ENCODE measurements at regions not wholly inside any gene's neighbourhood (a gene's known extent, or its start where the extent isn't known, plus 50 kb on each side); places are given as distances from the start of the nearest gene placed in this dataset.

GRCh38 chr11:127632546-127632945, 632.0 kb upstream of the KIRREL3 start:
- H3K9me3 Mint-ChIP-seq: no peaks in the 10 kb centered on the region
- Histone ChIP-seq H3K36me3 (ENCODE audit: control insufficient read depth, insufficient read depth, low read length) (no peaks in the 10 kb centered on the region), H3K4me1 (ENCODE audit: control insufficient read depth, insufficient read depth, low read length) (peaks cover 2% of the 10 kb centered on the region), H3K4me3 (ENCODE audit: low read length) (no peak overlapping the region), H3K27ac (ENCODE audit: low read depth, low read length) (no peak overlapping the region), H3K9me3 (ENCODE audit: control insufficient read depth, low read length) (no peaks in the 10 kb centered on the region), H3K9ac (ENCODE audit: extremely low read depth, low read length, poor library complexity, severe bottlenecking) (no peak overlapping the region), H3K27me3 (ENCODE audit: control insufficient read depth, insufficient read depth, low read length, poor library complexity, severe bottlenecking) (no peaks in the 10 kb centered on the region)
- no peak for DNase-seq
- H3K4me3 Mint-ChIP-seq: no peak overlapping the region
- 80 to 82% methylated on average over 4 of the region's 4 CpGs for WGBS, 2 experiments (ENCODE audit: insufficient coverage in 1 of 2, insufficient read length in 1 of 2)
- H3K27ac Mint-ChIP-seq: peak overlapping the region; percentile 29
- TF ChIP-seq CTCF (conservative IDR thresholded peaks at IDR 0.05): no peak
- no peaks in the 10 kb centered on the region for H3K27me3 Mint-ChIP-seq (ENCODE audit: insufficient read depth)
- peaks cover 16% of the 10 kb centered on the region for H3K4me1 Mint-ChIP-seq
- H3K36me3 Mint-ChIP-seq (ENCODE audit: low read depth): no peaks in the 10 kb centered on the region

DNA sequence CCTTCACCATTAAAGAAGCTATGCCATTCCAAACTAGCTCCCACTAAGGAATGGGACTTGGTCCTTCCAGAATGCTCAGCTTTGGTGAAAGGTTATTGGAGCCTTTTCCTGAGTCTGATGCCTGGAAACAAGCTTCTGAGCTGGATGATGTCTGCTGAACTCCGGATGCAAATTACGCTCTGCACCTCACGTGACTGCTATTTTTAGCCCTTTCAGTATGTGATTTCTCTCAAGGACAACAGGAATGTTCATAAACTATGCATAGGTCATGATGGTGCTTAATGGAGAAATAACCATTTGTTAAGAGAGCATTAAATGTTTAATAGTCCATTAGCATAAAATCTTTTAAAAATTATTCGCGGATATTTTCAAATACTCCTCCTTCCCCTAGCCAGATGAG, 631.4 kb upstream of the KIRREL3 start:
- no peaks in the 10 kb centered on the region for H3K36me3 ChIP-seq (ENCODE audit: control insufficient read depth, insufficient read depth, low read length)
- H3K4me3 ChIP-seq (ENCODE audit: low read length): no peak overlapping the region
- no peak for TF ChIP-seq CTCF (conservative IDR thresholded peaks at IDR 0.05)
- H3K4me1 ChIP-seq (ENCODE audit: control insufficient read depth, insufficient read depth, low read length): peaks cover 2% of the 10 kb centered on the region
- DNase-seq: no peak
- H3K27ac ChIP-seq (ENCODE audit: low read depth, low read length): no peak overlapping the region
- 90 to 96% methylated on average over 3 to 5 of the region's 5 CpGs for WGBS, 2 experiments (ENCODE audit: insufficient coverage in 1 of 2, insufficient read length in 1 of 2)
- H3K4me3 Mint-ChIP-seq: no peak overlapping the region
- H3K27ac Mint-ChIP-seq: no peak overlapping the region
- no peaks in the 10 kb centered on the region for H3K27me3 ChIP-seq (ENCODE audit: control insufficient read depth, insufficient read depth, low read length, poor library complexity, severe bottlenecking)
- no peak overlapping the region for H3K9ac ChIP-seq (ENCODE audit: extremely low read depth, low read length, poor library complexity, severe bottlenecking)
- no peaks in the 10 kb centered on the region for H3K36me3 Mint-ChIP-seq (ENCODE audit: low read depth)
- no peaks in the 10 kb centered on the region for H3K9me3 Mint-ChIP-seq
- peaks cover 16% of the 10 kb centered on the region for H3K4me1 Mint-ChIP-seq
- no peaks in the 10 kb centered on the region for H3K9me3 ChIP-seq (ENCODE audit: control insufficient read depth, low read length)
- no peaks in the 10 kb centered on the region for H3K27me3 Mint-ChIP-seq (ENCODE audit: insufficient read depth)

GRCh38 chr11:127629200-127629599, 628.6 kb upstream of the KIRREL3 start:
- Mint-ChIP-seq H3K27me3 (ENCODE audit: insufficient read depth) (no peaks in the 10 kb centered on the region), H3K27ac (no peak overlapping the region), H3K4me1 (peaks cover 22% of the 10 kb centered on the region), H3K9me3 (no peaks in the 10 kb centered on the region), H3K36me3 (ENCODE audit: low read depth) (no peaks in the 10 kb centered on the region), H3K4me3 (no peak overlapping the region)
- no peak overlapping the region for H3K9ac ChIP-seq (ENCODE audit: extremely low read depth, low read length, poor library complexity, severe bottlenecking)
- WGBS, 2 experiments (ENCODE audit: insufficient coverage in 1 of 2, insufficient read length in 1 of 2): 89 to 100% methylated on average over 3 of the region's 3 CpGs
- H3K4me1 ChIP-seq (ENCODE audit: control insufficient read depth, insufficient read depth, low read length): no peaks in the 10 kb centered on the region
- H3K27ac ChIP-seq (ENCODE audit: low read depth, low read length): no peak overlapping the region
- H3K4me3 ChIP-seq (ENCODE audit: low read length): no peak overlapping the region
- DNase-seq: no peak
- H3K36me3 ChIP-seq (ENCODE audit: control insufficient read depth, insufficient read depth, low read length): no peaks in the 10 kb centered on the region
- H3K27me3 ChIP-seq (ENCODE audit: control insufficient read depth, insufficient read depth, low read length, poor library complexity, severe bottlenecking): no peaks in the 10 kb centered on the region
- no peaks in the 10 kb centered on the region for H3K9me3 ChIP-seq (ENCODE audit: control insufficient read depth, low read length)
- no peak for TF ChIP-seq CTCF (conservative IDR thresholded peaks at IDR 0.05)
